ENCODE measurements at regions not wholly inside any gene's neighbourhood (a gene's known extent, or its start where the extent isn't known, plus 50 kb on each side); places are given as distances from the start of the nearest gene placed in this dataset.

DNA sequence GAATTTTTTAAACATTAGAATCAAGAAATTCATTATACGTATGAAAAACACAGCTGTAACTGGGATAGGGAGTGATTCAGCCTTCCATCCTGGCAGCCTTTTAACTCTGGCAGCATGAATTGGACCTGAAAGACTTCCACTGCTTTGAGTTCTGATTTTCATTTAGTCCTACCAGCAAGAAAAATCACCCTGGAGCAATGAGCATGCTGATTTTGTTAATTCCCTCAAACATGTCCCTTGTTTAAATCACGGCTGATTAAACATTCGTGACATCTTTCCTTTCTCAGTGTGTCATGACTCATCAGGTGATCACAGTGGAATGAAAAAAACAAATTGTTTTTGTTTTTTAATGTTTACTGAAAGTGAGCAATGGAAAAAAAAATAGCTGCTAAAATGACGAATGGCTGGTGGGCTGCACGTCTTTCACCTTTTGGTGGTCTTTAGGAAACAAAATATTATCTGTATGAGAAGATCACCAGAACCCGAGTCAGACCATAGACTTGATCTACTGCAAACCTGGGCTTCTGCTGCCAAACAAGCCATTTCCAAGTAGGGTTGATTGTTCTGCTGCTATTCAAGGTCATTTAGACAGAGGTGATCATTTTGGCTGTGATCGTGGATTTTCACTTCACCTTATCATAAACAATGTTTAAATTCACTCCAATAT lies 67.0 kb upstream of the CAND1 start:
- Histone ChIP-seq H3K36me3 (no peaks in the 10 kb centered on the region), H3K27ac (no peak overlapping the region), H3K27me3 (no peaks in the 10 kb centered on the region), H3K9me3 (no peaks in the 10 kb centered on the region), H3K4me1 (peaks cover 0 to 16% (median 7%) of the 10 kb centered on the region in 4 donors), H3K4me3 (no peak overlapping the region)
- DNase-seq: no peak
- intact Hi-C loops (cut with DNase I; ENCODE audit: low total_unique reads): no loop called here
- TF ChIP-seq POLR2A (IDR thresholded peaks at IDR 0.05) (no peak), POLR2AphosphoS5 (IDR thresholded peaks at IDR 0.05) (no peak), EP300 (IDR thresholded peaks at IDR 0.05) (no peak)
- TF ChIP-seq, protein P1, sequence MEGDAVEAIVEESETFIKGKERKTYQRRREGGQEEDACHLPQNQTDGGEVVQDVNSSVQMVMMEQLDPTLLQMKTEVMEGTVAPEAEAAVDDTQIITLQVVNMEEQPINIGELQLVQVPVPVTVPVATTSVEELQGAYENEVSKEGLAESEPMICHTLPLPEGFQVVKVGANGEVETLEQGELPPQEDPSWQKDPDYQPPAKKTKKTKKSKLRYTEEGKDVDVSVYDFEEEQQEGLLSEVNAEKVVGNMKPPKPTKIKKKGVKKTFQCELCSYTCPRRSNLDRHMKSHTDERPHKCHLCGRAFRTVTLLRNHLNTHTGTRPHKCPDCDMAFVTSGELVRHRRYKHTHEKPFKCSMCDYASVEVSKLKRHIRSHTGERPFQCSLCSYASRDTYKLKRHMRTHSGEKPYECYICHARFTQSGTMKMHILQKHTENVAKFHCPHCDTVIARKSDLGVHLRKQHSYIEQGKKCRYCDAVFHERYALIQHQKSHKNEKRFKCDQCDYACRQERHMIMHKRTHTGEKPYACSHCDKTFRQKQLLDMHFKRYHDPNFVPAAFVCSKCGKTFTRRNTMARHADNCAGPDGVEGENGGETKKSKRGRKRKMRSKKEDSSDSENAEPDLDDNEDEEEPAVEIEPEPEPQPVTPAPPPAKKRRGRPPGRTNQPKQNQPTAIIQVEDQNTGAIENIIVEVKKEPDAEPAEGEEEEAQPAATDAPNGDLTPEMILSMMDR (IDR thresholded peaks at IDR 0.05): no peak
- WGBS, 5 donors: 35 to 48% (median 48%) methylated on average over 7 of the region's 7 CpGs

DNA sequence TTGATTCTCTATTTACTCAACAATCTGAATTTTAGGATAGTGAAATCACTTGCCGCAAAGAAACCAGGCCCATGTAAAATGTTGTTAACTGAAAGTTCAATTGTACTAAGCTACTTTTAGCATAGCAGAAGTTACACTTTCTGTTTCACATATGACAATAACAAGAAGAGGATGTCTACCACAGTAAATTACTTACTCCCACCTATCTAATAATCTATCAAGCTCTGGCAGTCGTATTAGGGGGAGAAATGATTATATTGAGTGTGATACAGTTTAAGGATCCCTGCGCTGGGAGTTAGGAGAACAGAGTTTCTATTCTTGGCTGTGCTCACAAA lies 66.5 kb upstream of the CAND1 start:
- intact Hi-C loops (cut with DNase I; ENCODE audit: low total_unique reads): no loop called here
- WGBS, 5 donors: 43 to 65% (median 56%) methylated on average over 3 of the region's 3 CpGs
- no peak overlapping the region for H3K4me3 ChIP-seq
- no peak overlapping the region for H3K27ac ChIP-seq
- DNase-seq: no peak
- TF ChIP-seq, protein P1 (IDR thresholded peaks at IDR 0.05): no peak
- no peaks in the 10 kb centered on the region for H3K9me3 ChIP-seq
- H3K27me3 ChIP-seq: no peaks in the 10 kb centered on the region
- H3K4me1 ChIP-seq: peaks cover 0 to 16% (median 7%) of the 10 kb centered on the region in 4 donors
- no peaks in the 10 kb centered on the region for H3K36me3 ChIP-seq

DNA sequence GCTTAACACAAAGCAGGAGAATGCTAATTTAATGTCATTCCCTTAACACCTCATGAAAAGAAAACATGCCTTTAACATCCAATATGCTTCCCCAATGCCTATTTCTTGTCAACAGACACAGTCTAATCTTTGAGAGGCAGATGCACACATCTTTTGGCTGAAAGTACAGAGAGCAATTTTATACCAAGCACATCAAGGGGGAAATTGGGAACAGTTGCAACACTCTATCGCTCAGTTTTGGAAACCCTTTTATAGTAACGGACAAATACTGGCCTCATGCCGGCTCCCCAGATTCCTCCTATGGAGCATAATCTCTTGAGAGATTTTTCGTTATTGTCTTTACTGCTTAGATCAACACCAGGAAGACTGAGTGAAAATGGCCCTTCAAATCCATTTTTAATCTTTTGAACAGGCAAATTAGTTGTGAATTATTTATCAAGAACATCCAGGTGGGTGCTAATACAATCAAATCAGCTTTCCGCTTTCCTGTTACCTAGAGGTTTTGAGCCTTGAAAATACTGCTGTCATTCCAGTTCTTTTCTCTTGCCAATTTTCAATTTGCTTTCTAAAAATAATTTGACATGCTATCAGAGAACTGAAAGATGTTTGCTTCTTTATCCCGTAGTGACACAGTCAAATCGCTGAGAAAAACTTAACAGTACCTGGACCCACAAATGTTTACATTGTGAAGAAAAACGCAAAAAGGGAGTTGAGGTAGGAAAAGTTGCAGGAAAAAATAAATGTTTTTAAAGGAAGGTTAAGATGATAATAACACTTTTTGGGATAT lies 60.7 kb upstream of the CAND1 start:
- WGBS, 5 donors: 38 to 58% (median 50%) methylated on average over 8 of the region's 8 CpGs

DNA sequence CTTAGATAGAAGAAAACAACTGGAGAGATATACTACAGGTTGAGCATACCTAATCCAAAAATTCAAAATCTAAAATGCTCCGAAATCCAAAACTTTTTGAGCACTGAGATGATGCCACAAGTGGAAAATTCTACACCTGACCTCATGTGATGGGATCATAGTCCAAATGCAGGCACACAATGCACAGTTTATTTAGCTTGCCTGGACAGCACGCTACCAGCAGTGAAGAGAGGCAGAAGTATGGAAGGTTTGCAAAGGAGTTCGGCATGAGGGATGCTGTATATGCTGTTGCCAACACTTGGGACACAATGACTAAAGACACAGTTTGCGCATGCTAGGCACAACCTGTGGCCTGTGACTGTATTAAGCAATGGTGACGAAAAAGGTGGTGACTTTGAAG lies 58.1 kb upstream of the CAND1 start:
- Histone ChIP-seq H3K4me1 (no peaks in the 10 kb centered on the region), H3K27me3 (no peaks in the 10 kb centered on the region), H3K9me3 (no peaks in the 10 kb centered on the region), H3K36me3 (no peaks in the 10 kb centered on the region), H3K27ac (no peak overlapping the region), H3K4me3 (no peak overlapping the region)
- TF ChIP-seq POLR2A (IDR thresholded peaks at IDR 0.05) (no peak), POLR2AphosphoS5 (IDR thresholded peaks at IDR 0.05) (no peak), EP300 (IDR thresholded peaks at IDR 0.05) (no peak)
- TF ChIP-seq, protein P1 (IDR thresholded peaks at IDR 0.05): no peak
- WGBS, 5 donors: 72 to 84% (median 75%) methylated on average over 5 of the region's 5 CpGs
- intact Hi-C loops (cut with DNase I; ENCODE audit: low total_unique reads): no loop called here
- DNase-seq: no peak

More for the DNA sequence above, 60.7 kb upstream of the CAND1 start:
- Histone ChIP-seq H3K36me3 (no peaks in the 10 kb centered on the region), H3K4me1 (no peaks in the 10 kb centered on the region), H3K9me3 (no peaks in the 10 kb centered on the region), H3K4me3 (no peak overlapping the region), H3K27me3 (no peaks in the 10 kb centered on the region), H3K27ac (no peak overlapping the region)
- TF ChIP-seq POLR2A (IDR thresholded peaks at IDR 0.05): no peak
- TF ChIP-seq POLR2AphosphoS5 (IDR thresholded peaks at IDR 0.05): no peak
- TF ChIP-seq, protein P1 (IDR thresholded peaks at IDR 0.05): no peak
- TF ChIP-seq EP300 (IDR thresholded peaks at IDR 0.05): no peak
- intact Hi-C loops (cut with DNase I; ENCODE audit: low total_unique reads): no loop called here
- DNase-seq: no peak

All from stomach (tissue), 8 donors.